HG02840 (cell line): ENCODE measurements at regions not wholly inside any gene's neighbourhood (a gene's known extent, or its start where the extent isn't known, plus 50 kb on each side); places are given as distances from the start of the nearest gene placed in this dataset.
"Not testable (repeated sequence)": the region's sequence is repeated elsewhere in the genome, so short reads cannot be mapped to it uniquely, and the experiment has no call there.

Experiments used
- ATAC-seq: cut with Tn5 transposase; IDR thresholded peaks from one replicate; pipeline ENCODE4 v1.9.1; 2021; ENCODE audit warnings: mild to moderate bottlenecking, moderate library complexity, moderate number of reproducible peaks; ENCODE audit not compliant: unreplicated experiment, low FRiP score

GRCh38 chr17:70499067-70499786 lies 329.9 kb downstream of the KCNJ2 start:
- no peak for ATAC-seq

DNA sequence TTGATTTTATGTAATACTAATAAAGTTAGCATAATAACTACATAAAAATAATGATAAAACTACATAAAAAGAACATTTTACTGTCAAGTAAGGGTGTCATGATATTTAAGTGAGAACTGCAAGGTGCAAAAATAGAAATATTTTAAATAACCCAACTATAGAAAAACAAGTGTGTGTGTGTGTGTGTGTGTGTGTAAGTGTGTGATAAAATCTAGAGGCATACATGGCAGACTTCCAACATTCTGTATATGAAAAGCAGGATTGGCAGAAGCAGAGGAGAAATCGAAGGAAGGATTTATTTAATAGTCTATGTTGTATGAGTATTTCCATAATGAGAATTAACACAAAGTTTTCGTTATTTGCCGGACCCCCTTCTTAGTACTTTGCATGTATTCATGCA lies 334.1 kb downstream of the KCNJ2 start:
- ATAC-seq: no peak

- no peak for ATAC-seq
These were observed 341.0 kb downstream of the KCNJ2 start for GRCh38 chr17:70510288-70510687.

DNA sequence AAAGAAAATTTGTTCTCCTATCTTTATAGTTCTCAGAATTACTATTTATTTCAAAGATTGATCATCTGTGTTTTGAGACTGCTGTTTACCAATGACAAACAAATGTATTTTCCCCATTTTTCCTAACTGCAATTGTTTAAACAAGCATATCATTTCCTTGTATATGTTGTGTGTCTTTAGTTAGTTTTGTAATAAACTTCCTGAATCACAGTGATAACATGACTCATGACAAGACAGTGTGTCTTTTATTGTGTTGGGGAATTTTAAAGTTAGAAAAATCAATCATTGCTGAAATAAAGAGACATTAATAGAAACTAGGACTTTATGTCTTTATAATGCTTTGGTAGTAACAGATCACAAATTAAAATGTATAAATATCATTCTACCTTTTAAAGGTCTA lies 348.5 kb downstream of the KCNJ2 start:
- ATAC-seq: no peak

DNA sequence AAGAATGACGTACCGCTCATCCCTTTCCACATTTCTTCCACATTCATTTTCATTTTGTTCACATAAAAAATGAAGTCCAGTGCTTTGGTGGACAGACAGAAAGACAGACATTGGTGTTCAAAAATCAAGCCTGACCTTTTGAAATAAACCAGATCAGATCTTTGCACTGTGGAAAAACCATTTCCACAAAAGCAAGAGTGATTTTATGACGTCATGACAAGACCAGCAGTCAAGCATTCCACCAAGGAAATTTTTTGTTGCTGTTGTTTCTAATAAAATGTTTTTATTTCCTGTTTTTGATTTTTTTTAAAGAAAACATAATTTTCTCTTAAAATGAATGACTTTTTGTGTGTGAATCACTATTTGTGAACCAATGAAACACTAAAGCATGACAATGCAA lies 350.0 kb downstream of the KCNJ2 start:
- ATAC-seq: no peak

DNA sequence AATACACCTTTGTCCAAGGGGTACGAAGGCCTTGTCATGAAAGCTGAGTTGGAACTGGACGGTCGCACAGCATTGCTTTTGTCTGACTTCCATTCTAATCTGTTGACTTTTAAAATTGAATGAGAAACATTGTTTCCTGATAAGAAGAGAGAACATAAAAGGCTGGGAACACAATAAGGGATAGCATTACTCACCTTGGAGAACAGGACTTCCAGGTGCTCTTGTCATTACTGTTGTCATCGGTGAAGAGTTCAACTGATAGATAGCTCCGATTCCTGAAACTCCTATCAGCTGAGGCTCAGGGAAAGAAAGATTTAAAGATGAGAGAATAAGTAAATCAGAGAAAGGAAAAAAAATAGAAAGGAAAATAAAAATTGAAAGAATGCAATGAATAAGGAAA lies 351.1 kb downstream of the KCNJ2 start:
- ATAC-seq: no peak

DNA sequence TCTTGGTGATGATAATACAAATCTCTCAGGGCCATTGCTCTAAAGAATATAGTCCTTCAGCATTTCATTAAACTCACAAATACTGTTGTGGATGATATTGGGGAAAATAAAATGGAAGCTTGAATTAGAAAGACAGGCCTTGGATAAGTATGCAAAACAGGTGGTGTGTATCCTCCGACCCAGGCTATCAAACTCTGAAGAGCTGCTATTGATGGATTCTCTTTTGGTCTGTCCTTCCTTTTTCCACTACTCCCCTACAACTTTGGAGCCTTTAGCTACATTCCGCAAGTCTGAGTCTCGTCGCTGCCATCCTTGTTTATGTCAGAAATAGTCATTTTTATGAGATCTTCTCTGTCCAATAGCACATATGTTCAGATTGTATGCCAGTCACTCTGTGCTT lies 351.6 kb downstream of the KCNJ2 start:
- ATAC-seq: no peak

DNA sequence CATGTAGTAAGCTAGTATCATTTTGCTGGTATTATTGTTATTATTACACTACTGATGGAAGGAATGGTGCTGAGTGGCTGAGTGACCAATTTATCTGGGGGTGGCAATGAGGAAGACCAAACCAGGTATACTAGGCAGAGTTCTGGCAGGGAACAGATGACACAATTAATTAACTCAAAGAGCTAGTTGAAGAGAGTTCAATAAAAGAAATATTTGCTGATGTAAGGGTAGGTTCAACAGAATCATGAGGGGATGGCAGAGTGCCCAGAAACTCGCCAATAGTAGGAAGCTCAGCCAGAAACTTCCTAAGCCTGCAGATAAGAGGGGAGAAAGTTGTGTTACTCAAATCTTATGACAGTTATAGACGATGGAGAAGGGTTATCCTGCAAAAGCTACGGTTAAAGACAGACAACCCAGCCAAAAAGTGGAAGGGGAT lies 352.5 kb downstream of the KCNJ2 start:
- no peak for ATAC-seq

- no peak for ATAC-seq
These were observed 354.1 kb downstream of the KCNJ2 start for GRCh38 chr17:70523426-70523825.

DNA sequence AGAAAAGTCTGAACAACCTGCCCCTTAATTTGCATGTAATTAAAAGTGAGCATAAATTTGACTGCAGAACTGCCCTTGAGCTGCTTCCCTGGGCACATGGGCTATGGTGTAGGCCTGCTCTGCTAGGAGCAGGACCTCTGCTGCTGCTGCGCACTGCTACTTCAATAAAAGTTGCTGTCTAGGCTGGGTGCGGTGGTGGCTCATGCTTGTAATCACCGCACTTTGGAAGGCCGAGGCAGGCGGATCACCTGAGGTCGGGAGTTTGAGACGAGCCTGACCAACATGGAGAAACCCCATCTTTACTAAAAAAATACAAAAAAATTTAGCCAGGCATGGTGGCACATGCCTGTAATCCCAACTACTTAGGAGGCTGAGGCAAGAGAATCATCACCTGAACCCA lies 355.7 kb downstream of the KCNJ2 start:
- ATAC-seq: not testable (repeated sequence)

DNA sequence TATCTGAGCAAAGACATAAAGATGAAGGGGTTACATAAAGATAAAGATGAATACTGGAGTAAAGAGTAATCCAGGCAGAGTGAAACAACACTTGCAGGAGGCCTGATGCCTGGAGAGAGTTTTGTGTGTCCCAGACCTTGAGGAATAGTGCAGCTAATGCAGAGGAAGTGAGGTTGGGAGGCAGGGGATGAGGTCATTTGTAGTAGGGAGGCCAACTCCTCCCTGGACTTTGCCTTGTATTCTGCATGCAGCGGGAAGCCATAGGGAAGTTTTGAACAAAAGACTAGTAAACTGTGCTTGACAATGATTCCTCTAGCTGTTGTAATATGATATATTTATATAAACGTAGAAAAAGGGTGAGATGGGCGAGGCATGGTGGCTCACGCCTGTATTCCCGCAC lies 356.6 kb downstream of the KCNJ2 start:
- ATAC-seq: no peak

- ATAC-seq: no peak
These were observed 358.1 kb downstream of the KCNJ2 start for GRCh38 chr17:70527364-70527888.

DNA sequence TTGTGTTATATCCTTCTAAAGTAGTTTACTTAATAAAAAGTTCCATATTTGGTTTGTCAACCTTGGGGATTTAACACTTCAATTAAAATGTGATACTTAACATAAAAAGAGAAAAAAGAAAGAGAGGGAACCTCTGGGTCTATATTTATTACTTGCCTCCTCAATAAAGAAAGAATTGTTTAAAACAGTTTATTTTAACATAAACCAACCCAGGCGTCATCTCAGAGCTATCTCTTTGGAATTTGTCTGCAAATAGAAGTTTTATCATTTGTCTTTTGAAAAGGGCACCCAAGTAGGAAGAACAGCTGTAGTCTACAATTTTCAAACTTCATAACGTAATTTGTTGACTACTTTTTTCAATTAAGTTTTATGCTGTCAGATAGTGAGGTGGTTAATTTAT lies 364.1 kb downstream of the KCNJ2 start:
- no peak for ATAC-seq

GRCh38 chr17:70535986-70536385 lies 366.7 kb downstream of the KCNJ2 start:
- no peak for ATAC-seq

GRCh38 chr17:70539132-70539924 lies 370.0 kb downstream of the KCNJ2 start:
- ATAC-seq: no peak

- ATAC-seq: no peak
These were observed 373.5 kb downstream of the KCNJ2 start for GRCh38 chr17:70542876-70543275.

DNA sequence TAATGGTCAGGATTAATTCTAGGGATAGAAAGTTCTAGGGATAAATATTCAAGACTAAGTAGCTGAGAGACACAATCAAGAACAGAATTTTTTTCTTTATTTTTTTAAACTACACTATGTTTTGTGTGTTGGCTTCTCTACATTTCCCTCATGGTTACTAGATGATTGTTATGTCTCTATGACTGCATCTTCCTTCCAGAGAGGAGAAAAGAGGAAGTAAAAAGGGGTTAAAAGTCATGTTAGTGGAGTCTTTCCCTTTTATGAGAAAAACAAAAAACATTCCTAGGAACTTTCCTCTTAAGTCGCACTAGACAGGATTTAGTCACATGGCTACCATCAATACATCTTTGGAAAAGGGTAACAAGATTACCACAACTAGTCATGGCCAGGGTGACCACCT lies 375.0 kb downstream of the KCNJ2 start:
- no peak for ATAC-seq

GRCh38 chr17:70552230-70552981 lies 383.1 kb downstream of the KCNJ2 start:
- ATAC-seq: no peak

GRCh38 chr17:70552982-70553334 lies 383.6 kb downstream of the KCNJ2 start:
- ATAC-seq: no peak

- no peak for ATAC-seq
These were observed 386.4 kb downstream of the KCNJ2 start for GRCh38 chr17:70555723-70556122.

DNA sequence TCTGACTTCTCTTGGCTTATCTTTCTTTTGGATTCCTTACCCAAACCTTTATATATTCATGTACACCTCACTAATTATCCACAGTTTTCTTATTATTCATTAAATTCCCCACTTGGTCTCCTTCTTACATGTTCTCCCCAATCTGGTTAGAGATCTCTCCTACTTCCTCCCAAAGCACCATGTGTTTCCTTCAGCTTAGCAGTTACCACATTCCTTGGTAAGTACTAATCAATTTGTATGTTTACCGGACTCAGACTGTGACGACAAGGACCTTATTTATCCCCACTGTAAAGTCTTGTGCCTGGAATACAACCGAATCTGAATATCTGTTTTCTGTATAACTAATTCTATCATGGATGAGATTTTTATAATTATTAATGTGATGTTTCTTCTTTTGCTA lies 389.5 kb downstream of the KCNJ2 start:
- ATAC-seq: no peak
